Neural cell (in vitro differentiated cells): ENCODE measurements at regions not wholly inside any gene's neighbourhood (a gene's known extent, or its start where the extent isn't known, plus 50 kb on each side); places are given as distances from the start of the nearest gene placed in this dataset.

Experiments
- CTCF ChIP-seq: fragments of 450-650 bp; IDR thresholded peaks from 2 replicates; pipeline ENCODE4 v1.5.1; 2014; ENCODE audit warnings: antibody characterized with exemption, mild to moderate bottlenecking, moderate library complexity; ENCODE audit not compliant: poor library complexity, severe bottlenecking
- EP300 ChIP-seq: fragments of 450-650 bp; conservative IDR thresholded peaks from 2 replicates; pipeline ENCODE4 v1.6.1; 2014; ENCODE audit warnings: antibody characterized with exemption, mild to moderate bottlenecking, moderate library complexity; ENCODE audit not compliant: poor library complexity, severe bottlenecking
- MXI1 ChIP-seq: fragments of 450-650 bp; conservative IDR thresholded peaks from 2 replicates; pipeline ENCODE4 v1.6.1; 2014; ENCODE audit warnings: antibody characterized with exemption, mild to moderate bottlenecking; ENCODE audit not compliant: poor library complexity, severe bottlenecking
- POLR2AphosphoS5 ChIP-seq: IDR thresholded peaks from 2 replicates; pipeline ENCODE4 v1.6.1; 2012
- RAD21 ChIP-seq: fragments of 450-650 bp; conservative IDR thresholded peaks from 2 replicates; pipeline ENCODE4 v1.6.1; 2014; ENCODE audit warnings: antibody characterized with exemption, mild to moderate bottlenecking, moderate library complexity
- SMC3 ChIP-seq: fragments of 450-650 bp; conservative IDR thresholded peaks from 2 replicates; pipeline ENCODE4 v1.6.1; 2014; ENCODE audit warnings: antibody characterized with exemption, mild to moderate bottlenecking, moderate library complexity; ENCODE audit not compliant: poor library complexity
- TF ChIP-seq, protein P1 (sequence below): IDR thresholded peaks from 2 replicates; pipeline ENCODE4 v1.6.1; 2012; ENCODE audit warnings: borderline replicate concordance

GRCh38 chr15:95620934-95621579 lies 709.4 kb upstream of the NR2F2 start:
- TF ChIP-seq, protein P1, sequence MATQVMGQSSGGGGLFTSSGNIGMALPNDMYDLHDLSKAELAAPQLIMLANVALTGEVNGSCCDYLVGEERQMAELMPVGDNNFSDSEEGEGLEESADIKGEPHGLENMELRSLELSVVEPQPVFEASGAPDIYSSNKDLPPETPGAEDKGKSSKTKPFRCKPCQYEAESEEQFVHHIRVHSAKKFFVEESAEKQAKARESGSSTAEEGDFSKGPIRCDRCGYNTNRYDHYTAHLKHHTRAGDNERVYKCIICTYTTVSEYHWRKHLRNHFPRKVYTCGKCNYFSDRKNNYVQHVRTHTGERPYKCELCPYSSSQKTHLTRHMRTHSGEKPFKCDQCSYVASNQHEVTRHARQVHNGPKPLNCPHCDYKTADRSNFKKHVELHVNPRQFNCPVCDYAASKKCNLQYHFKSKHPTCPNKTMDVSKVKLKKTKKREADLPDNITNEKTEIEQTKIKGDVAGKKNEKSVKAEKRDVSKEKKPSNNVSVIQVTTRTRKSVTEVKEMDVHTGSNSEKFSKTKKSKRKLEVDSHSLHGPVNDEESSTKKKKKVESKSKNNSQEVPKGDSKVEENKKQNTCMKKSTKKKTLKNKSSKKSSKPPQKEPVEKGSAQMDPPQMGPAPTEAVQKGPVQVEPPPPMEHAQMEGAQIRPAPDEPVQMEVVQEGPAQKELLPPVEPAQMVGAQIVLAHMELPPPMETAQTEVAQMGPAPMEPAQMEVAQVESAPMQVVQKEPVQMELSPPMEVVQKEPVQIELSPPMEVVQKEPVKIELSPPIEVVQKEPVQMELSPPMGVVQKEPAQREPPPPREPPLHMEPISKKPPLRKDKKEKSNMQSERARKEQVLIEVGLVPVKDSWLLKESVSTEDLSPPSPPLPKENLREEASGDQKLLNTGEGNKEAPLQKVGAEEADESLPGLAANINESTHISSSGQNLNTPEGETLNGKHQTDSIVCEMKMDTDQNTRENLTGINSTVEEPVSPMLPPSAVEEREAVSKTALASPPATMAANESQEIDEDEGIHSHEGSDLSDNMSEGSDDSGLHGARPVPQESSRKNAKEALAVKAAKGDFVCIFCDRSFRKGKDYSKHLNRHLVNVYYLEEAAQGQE, result no peak
- TF ChIP-seq CTCF (no peak), POLR2AphosphoS5 (no peak), EP300 (no peak), MXI1 (no peak), SMC3 (no peak), RAD21 (no peak)
